GM21381 (cell line): ENCODE measurements at regions not wholly inside any gene's neighbourhood (a gene's known extent, or its start where the extent isn't known, plus 50 kb on each side); places are given as distances from the start of the nearest gene placed in this dataset.

Source experiments
- ATAC-seq: cut with Tn5 transposase; IDR thresholded peaks from one replicate; pipeline ENCODE4 v1.9.1; 2021; ENCODE audit warnings: mild to moderate bottlenecking, moderate library complexity; ENCODE audit not compliant: unreplicated experiment

- ATAC-seq = no peak
Observed at GRCh38 chr7:115883629-115884028, 146.9 kb downstream of the TFEC start.

GRCh38 chr7:115881476-115881875 lies 149.1 kb downstream of the TFEC start:
- no peak for ATAC-seq

- ATAC-seq = no peak
Observed at GRCh38 chr7:115879171-115879570, 151.4 kb downstream of the TFEC start.

- ATAC-seq = no peak
Observed at GRCh38 chr7:115869801-115870200, 160.8 kb downstream of the TFEC start.

- no peak for ATAC-seq
Observed at GRCh38 chr7:115869190-115869589, 161.4 kb downstream of the TFEC start.

GRCh38 chr7:115868369-115868768 lies 162.2 kb downstream of the TFEC start:
- ATAC-seq = no peak

- ATAC-seq = no peak
Observed at GRCh38 chr7:115864082-115864481, 166.5 kb downstream of the TFEC start.

- no peak for ATAC-seq
Observed at GRCh38 chr7:115851291-115851690, 179.3 kb downstream of the TFEC start.

GRCh38 chr7:115850774-115851173 lies 179.8 kb downstream of the TFEC start:
- ATAC-seq = no peak

GRCh38 chr7:115844857-115845256 lies 185.7 kb downstream of the TFEC start:
- ATAC-seq = no peak

GRCh38 chr7:115840702-115841101 lies 189.9 kb downstream of the TFEC start:
- no peak for ATAC-seq

- ATAC-seq = no peak
Observed at GRCh38 chr7:115838829-115839228, 191.7 kb downstream of the TFEC start.

- no peak for ATAC-seq
Observed at GRCh38 chr7:115831371-115831770, 199.2 kb downstream of the TFEC start.

GRCh38 chr7:115827305-115828045 lies 203.1 kb downstream of the TFEC start:
- no peak for ATAC-seq

GRCh38 chr7:115825456-115826115 lies 205.0 kb downstream of the TFEC start:
- ATAC-seq = no peak

GRCh38 chr7:115822801-115823200 lies 207.8 kb downstream of the TFEC start:
- no peak for ATAC-seq

- no peak for ATAC-seq
Observed at GRCh38 chr7:115822380-115822779, 208.2 kb downstream of the TFEC start.

- no peak for ATAC-seq
Observed at GRCh38 chr7:115816318-115816974, 214.1 kb downstream of the TFEC start.

GRCh38 chr7:115812794-115813193 lies 217.8 kb downstream of the TFEC start:
- ATAC-seq = no peak

- ATAC-seq = no peak
Observed at GRCh38 chr7:115805458-115805857, 225.1 kb downstream of the TFEC start.

GRCh38 chr7:115802415-115802814 lies 228.1 kb downstream of the TFEC start:
- ATAC-seq = no peak

GRCh38 chr7:115799430-115799829 lies 231.1 kb downstream of the TFEC start:
- ATAC-seq = no peak
